ENCODE measurements at regions not wholly inside any gene's neighbourhood (a gene's known extent, or its start where the extent isn't known, plus 50 kb on each side); places are given as distances from the start of the nearest gene placed in this dataset.

GRCh38 chr5:122615832-122616231, 159.0 kb upstream of the SNX2 start:
- TF ChIP-seq CSDE1 (IDR thresholded peaks at IDR 0.05) (no peak), MAFF (IDR thresholded peaks at IDR 0.05; ENCODE audit: low read length) (no peak), RCOR1 (IDR thresholded peaks at IDR 0.05; ENCODE audit: borderline replicate concordance in 1 of 2, low read depth in 2 of 2, low read length in 2 of 2) (no peak), HDAC1 (IDR thresholded peaks at IDR 0.05) (no peak), CEBPZ (IDR thresholded peaks at IDR 0.05; ENCODE audit: borderline replicate concordance, low read depth, low read length) (no peak)
